Endothelial cell of umbilical vein (primary cell): ENCODE measurements at regions not wholly inside any gene's neighbourhood (a gene's known extent, or its start where the extent isn't known, plus 50 kb on each side); places are given as distances from the start of the nearest gene placed in this dataset.

ENCODE experiments used
- BruUV-seq: library from RNA; stranded (reverse); fragments of 400-500 nt; replicated peaks from 2 replicates; lab custom pipeline; 2021; lab: Mats Ljungman, UMichigan
- CTCF ChIA-PET: fragments of 300-600, 350-600 bp; sonication (Branson Sonifier 250); formaldehyde crosslinking; loops from one replicate; lab custom pipeline; 2021; ENCODE audit warnings: antibody characterized with exemption, inconsistent platforms; lab: Charles Lee
- POLR2A ChIA-PET: fragments of 300-600, 350-600 bp; sonication (Branson Sonifier 250); formaldehyde crosslinking; loops from one replicate; lab custom pipeline; 2021; ENCODE audit warnings: antibody characterized with exemption, inconsistent platforms; lab: Charles Lee
- DNase-seq: peaks from one replicate; pipeline ENCODE4 v3.0.0-alpha.2; 2011; ENCODE audit warnings: low read depth, low spot score
- FAIRE-seq: peaks from 2 replicates; lab custom pipeline; 2011; peaks lifted over from hg19 to GRCh38; lab: Jason Lieb, UNC
- H2AFZ ChIP-seq: 2 replicates; pipeline ENCODE4 v1.6.0; 2012; ENCODE audit warnings: low read depth, low read length, control low read depth, inconsistent platforms
- H3K27ac ChIP-seq: 2 replicates; pipeline ENCODE4 v1.5.1; 2011; ENCODE audit warnings: low read depth, mild to moderate bottlenecking, control low read depth, low read length, moderate library complexity; ENCODE audit not compliant: insufficient read depth
- H3K27me3 ChIP-seq, 2 experiments: 2 replicates each; pipeline versions ENCODE4 v1.6.0 to v1.6.1; 2011; ENCODE audit warnings: low read length in 2 of 2, mixed read lengths in 1 of 2; ENCODE audit not compliant: control insufficient read depth in 2 of 2, insufficient read depth in 2 of 2
- H3K36me3 ChIP-seq, 2 experiments: 2 replicates in 1 of 2; 3 replicates in 1 of 2; pipeline ENCODE4 v1.5.1; 2011; ENCODE audit warnings: low read length in 2 of 2, mild to moderate bottlenecking in 1 of 2, moderate library complexity in 1 of 2; ENCODE audit not compliant: control insufficient read depth in 2 of 2, insufficient read depth in 2 of 2; ENCODE audit errors: extremely low read depth in 1 of 2
- H3K4me1 ChIP-seq: 3 replicates; pipeline ENCODE4 v1.5.1; 2011; ENCODE audit warnings: mild to moderate bottlenecking, low read length; ENCODE audit not compliant: control insufficient read depth, insufficient read depth; ENCODE audit errors: extremely low read depth
- H3K4me2 ChIP-seq: 2 replicates; pipeline ENCODE4 v1.6.1; 2011; ENCODE audit warnings: low read length, control low read depth, mixed read lengths; ENCODE audit not compliant: insufficient read depth
- H3K4me3 ChIP-seq, 3 experiments: fragments of 200-600 bp in 1 of 3; sonication (generic), shearing (Covaris generic) in 1 of 3; replicated peaks in 1 of 3; 2 replicates each; pipeline ENCODE4 v1.5.1; 2011 to 2016; ENCODE audit warnings: control low read depth in 3 of 3, low read length in 3 of 3, mild to moderate bottlenecking in 2 of 3, inconsistent platforms in 1 of 3, low read depth in 1 of 3, moderate library complexity in 1 of 3; ENCODE audit not compliant: insufficient read depth in 1 of 3
- H3K79me2 ChIP-seq: 2 replicates; pipeline ENCODE4 v1.6.0; 2012; ENCODE audit warnings: low read length, inconsistent platforms; ENCODE audit not compliant: control insufficient read depth, insufficient read depth
- H3K9ac ChIP-seq: replicated peaks from 2 replicates; pipeline ENCODE3; 2011; ENCODE audit warnings: low read length, control low read depth; ENCODE audit not compliant: insufficient read depth; ENCODE audit errors: extremely low read depth
- H3K9me1 ChIP-seq: replicated peaks from 3 replicates; pipeline ENCODE4 v1.6.0; 2011; ENCODE audit warnings: mild to moderate bottlenecking, low read length; ENCODE audit not compliant: control insufficient read depth, insufficient read depth; ENCODE audit errors: extremely low read depth
- H3K9me3 ChIP-seq: replicated peaks from 2 replicates; pipeline ENCODE4 v1.5.1; 2012; ENCODE audit warnings: low read length, inconsistent platforms; ENCODE audit not compliant: control insufficient read depth, insufficient read depth
- H4K20me1 ChIP-seq: replicated peaks from 2 replicates; pipeline ENCODE3; 2011; ENCODE audit warnings: mild to moderate bottlenecking, low read length; ENCODE audit not compliant: control insufficient read depth, insufficient read depth; ENCODE audit errors: extremely low read depth
- EZH2 ChIP-seq: IDR thresholded peaks from 2 replicates; pipeline ENCODE4 v1.6.1; 2012; ENCODE audit warnings: borderline replicate concordance, low read depth, mild to moderate bottlenecking, moderate library complexity, low read length, inconsistent platforms; ENCODE audit not compliant: severe bottlenecking
- FOS ChIP-seq: IDR thresholded peaks from 2 replicates; pipeline ENCODE4 v1.6.1; 2011; ENCODE audit warnings: mild to moderate bottlenecking, low read length, moderate library complexity, borderline replicate concordance; ENCODE audit not compliant: insufficient read depth
- GATA2 ChIP-seq: IDR thresholded peaks from 2 replicates; pipeline ENCODE4 v1.7.0; 2011; ENCODE audit warnings: low read depth, mild to moderate bottlenecking, moderate library complexity, mixed read lengths, low read length; ENCODE audit not compliant: insufficient read length, insufficient read depth
- JUN ChIP-seq: IDR thresholded peaks from 2 replicates; pipeline ENCODE4 v1.6.1; 2011; ENCODE audit warnings: borderline replicate concordance, low read depth; ENCODE audit not compliant: insufficient read length, insufficient read depth
- MYC ChIP-seq: IDR thresholded peaks from one replicate; pipeline ENCODE4 v1.6.1; 2011; ENCODE audit warnings: mild to moderate bottlenecking, low read depth, low read length
- POLR2A ChIP-seq: IDR thresholded peaks from 2 replicates; pipeline ENCODE4 v1.6.1; 2012; ENCODE audit warnings: low read depth, mild to moderate bottlenecking, control low read depth, low read length
- POLR2AphosphoS5 ChIP-seq: IDR thresholded peaks from 2 replicates; pipeline ENCODE4 v1.6.1; 2012; ENCODE audit warnings: low read depth, mild to moderate bottlenecking, control low read depth, low read length, moderate library complexity; ENCODE audit not compliant: insufficient read depth
- dilution Hi-C: fragments of 300-500 bp; cut with MboI; formaldehyde crosslinking; loops from one replicate; pipeline ENCODE4 v1.15.0; 2019; ENCODE audit warnings: low sequenced_read_pairs; ENCODE audit not compliant: extremely low pct_ligation_motif_present
- intact Hi-C: fragments of 100-400 bp; cut with micrococcal nuclease; formaldehyde crosslinking; loops from one replicate; pipeline ENCODE4 v1.10.0; 2022
- TF ChIP-seq, protein P1 (sequence below): IDR thresholded peaks from 2 replicates; pipeline ENCODE4 v1.6.1; 2011; ENCODE audit not compliant: insufficient read depth, insufficient read length
- TF ChIP-seq, protein P2 (sequence below), 2 donors: IDR thresholded peaks; 1 replicate in 1 of 2; 2 replicates in 1 of 2; pipeline ENCODE4 v1.5.1; 2011; ENCODE audit warnings: low read length in 2 of 2, mild to moderate bottlenecking in 2 of 2, moderate library complexity in 2 of 2, control low read depth in 1 of 2, inconsistent platforms in 1 of 2, low read depth in 1 of 2; ENCODE audit not compliant: insufficient read depth in 1 of 2; ENCODE audit errors: extremely low read depth in 1 of 2

DNA sequence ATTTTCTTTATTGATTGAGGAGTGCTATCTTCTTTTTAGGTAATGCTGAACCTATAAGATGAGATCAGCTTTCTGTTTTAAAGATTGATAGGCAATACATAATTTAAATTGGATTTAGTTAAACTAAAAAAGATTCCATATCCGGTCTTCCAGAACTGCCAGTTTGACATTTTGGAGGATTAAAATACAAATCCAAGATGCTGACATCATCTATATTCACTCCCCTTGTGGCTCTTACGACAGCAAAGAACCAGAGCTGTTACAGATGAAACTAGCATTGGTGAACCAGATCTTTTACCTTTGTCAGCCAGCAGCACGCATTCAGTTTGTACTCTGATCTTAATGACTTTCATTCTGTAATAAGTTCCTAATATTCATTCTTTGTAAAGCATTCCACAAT, 218.7 kb downstream of the ZIC4 start:
- no peaks in the 10 kb centered on the region for H3K27me3 ChIP-seq
- ChIA-PET CTCF (interaction anchor here (0.8 kb wide), 1 partner anchor 370 kb away, joined by 3 read pairs; no protein-coding TSS in a partner anchor), POLR2A (no interaction called here)
- no TSS peak for BruUV-seq
- no peak overlapping the region for H3K4me3 ChIP-seq
- dilution Hi-C loops: no loop called here
- no peaks in the 10 kb centered on the region for H3K4me1 ChIP-seq
- no peaks in the 10 kb centered on the region for H3K9me1 ChIP-seq
- intact Hi-C loops: no loop called here
- TF ChIP-seq, protein P1, sequence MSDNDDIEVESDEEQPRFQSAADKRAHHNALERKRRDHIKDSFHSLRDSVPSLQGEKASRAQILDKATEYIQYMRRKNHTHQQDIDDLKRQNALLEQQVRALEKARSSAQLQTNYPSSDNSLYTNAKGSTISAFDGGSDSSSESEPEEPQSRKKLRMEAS: no peak
- TF ChIP-seq FOS: no peak
- TF ChIP-seq, protein P2, sequence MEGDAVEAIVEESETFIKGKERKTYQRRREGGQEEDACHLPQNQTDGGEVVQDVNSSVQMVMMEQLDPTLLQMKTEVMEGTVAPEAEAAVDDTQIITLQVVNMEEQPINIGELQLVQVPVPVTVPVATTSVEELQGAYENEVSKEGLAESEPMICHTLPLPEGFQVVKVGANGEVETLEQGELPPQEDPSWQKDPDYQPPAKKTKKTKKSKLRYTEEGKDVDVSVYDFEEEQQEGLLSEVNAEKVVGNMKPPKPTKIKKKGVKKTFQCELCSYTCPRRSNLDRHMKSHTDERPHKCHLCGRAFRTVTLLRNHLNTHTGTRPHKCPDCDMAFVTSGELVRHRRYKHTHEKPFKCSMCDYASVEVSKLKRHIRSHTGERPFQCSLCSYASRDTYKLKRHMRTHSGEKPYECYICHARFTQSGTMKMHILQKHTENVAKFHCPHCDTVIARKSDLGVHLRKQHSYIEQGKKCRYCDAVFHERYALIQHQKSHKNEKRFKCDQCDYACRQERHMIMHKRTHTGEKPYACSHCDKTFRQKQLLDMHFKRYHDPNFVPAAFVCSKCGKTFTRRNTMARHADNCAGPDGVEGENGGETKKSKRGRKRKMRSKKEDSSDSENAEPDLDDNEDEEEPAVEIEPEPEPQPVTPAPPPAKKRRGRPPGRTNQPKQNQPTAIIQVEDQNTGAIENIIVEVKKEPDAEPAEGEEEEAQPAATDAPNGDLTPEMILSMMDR (IDR thresholded peaks at IDR 0.05; ENCODE audit: extremely low read depth in 1 of 2, insufficient read depth in 1 of 2, low read depth in 1 of 2, low read length in 2 of 2): no peak
- TF ChIP-seq JUN: no peak
- no peak for TF ChIP-seq GATA2
- no peak for TF ChIP-seq POLR2A
- TF ChIP-seq EZH2: no peak
- no peak for TF ChIP-seq MYC
- no peak for TF ChIP-seq POLR2AphosphoS5
- H3K27ac ChIP-seq: no peak overlapping the region
- no peak overlapping the region for H2AFZ ChIP-seq
- H3K79me2 ChIP-seq: no peaks in the 10 kb centered on the region
- H3K9ac ChIP-seq: no peak overlapping the region
- no peaks in the 10 kb centered on the region for H3K9me3 ChIP-seq
- H4K20me1 ChIP-seq: no peaks in the 10 kb centered on the region
- H3K4me2 ChIP-seq: no peak overlapping the region
- FAIRE-seq (no peak), DNase-seq (no peak)
- no peaks in the 10 kb centered on the region for H3K36me3 ChIP-seq
